SK-N-SH treated with all-trans-retinoic acid at 6 μM for 48 hours (cell line): ENCODE measurements at regions not wholly inside any gene's neighbourhood (a gene's known extent, or its start where the extent isn't known, plus 50 kb on each side); places are given as distances from the start of the nearest gene placed in this dataset.

ENCODE experiments used
- ATAC-seq: fragments of 200-7000 bp; cut with Tn5 transposase; 3 replicates; pipeline ENCODE4 v1.9.1; 2020; ENCODE audit warnings: mild to moderate bottlenecking, moderate library complexity
- ARNTL ChIP-seq: fragments of 450-650 bp; formaldehyde crosslinking; IDR thresholded peaks from 2 replicates; pipeline ENCODE4 v1.5.0; 2020; ENCODE audit warnings: low read depth, mild to moderate bottlenecking, moderate library complexity, borderline replicate concordance
- BACH2 ChIP-seq: fragments of 250-450 bp; sonication (Bioruptor Pico); IDR thresholded peaks from 2 replicates; pipeline ENCODE4 v1.9.0; 2021; ENCODE audit warnings: mild to moderate bottlenecking, borderline replicate concordance
- GLIS3 ChIP-seq: fragments of 250-450 bp; sonication (Bioruptor Pico); IDR thresholded peaks from 2 replicates; pipeline ENCODE4 v1.5.0; 2020; ENCODE audit warnings: mild to moderate bottlenecking, moderate library complexity
- ISL1 ChIP-seq: fragments of 250-450 bp; sonication (Bioruptor Pico); IDR thresholded peaks from 2 replicates; pipeline ENCODE4 v2.1.2; 2022; ENCODE audit warnings: mild to moderate bottlenecking, moderate library complexity
- PATZ1 ChIP-seq: fragments of 250-450 bp; sonication (Bioruptor Pico); IDR thresholded peaks from 2 replicates; pipeline ENCODE4 v1.8.0; 2020; ENCODE audit warnings: mild to moderate bottlenecking, moderate library complexity, borderline replicate concordance
- PPARA ChIP-seq: fragments of 250-450 bp; sonication (Bioruptor Pico); IDR thresholded peaks from 2 replicates; pipeline ENCODE4 v1.5.0; 2020; ENCODE audit warnings: mild to moderate bottlenecking, borderline replicate concordance
- RARB ChIP-seq: fragments of 250-450 bp; sonication (Bioruptor Pico); IDR thresholded peaks from 2 replicates; pipeline ENCODE4 v1.8.0; 2021; ENCODE audit warnings: mild to moderate bottlenecking, moderate library complexity
- SNAI2 ChIP-seq: fragments of 250-450 bp; sonication (Bioruptor Pico); IDR thresholded peaks from 2 replicates; pipeline ENCODE4 v1.5.0; 2020; ENCODE audit warnings: mild to moderate bottlenecking, moderate library complexity
- TCF4 ChIP-seq: fragments of 250-450 bp; sonication (Bioruptor Pico); IDR thresholded peaks from 2 replicates; pipeline ENCODE4 v1.8.0; 2021; ENCODE audit warnings: mild to moderate bottlenecking, moderate library complexity, borderline replicate concordance
- TOX ChIP-seq: fragments of 250-450 bp; sonication (Bioruptor Pico); IDR thresholded peaks from 2 replicates; pipeline ENCODE4 v1.8.0; 2021; ENCODE audit warnings: mild to moderate bottlenecking, moderate library complexity, borderline replicate concordance
- TSHZ2 ChIP-seq: fragments of 250-450 bp; sonication (Bioruptor Pico); IDR thresholded peaks from 2 replicates; pipeline ENCODE4 v1.5.0; 2020; ENCODE audit warnings: mild to moderate bottlenecking, moderate library complexity
- ZC3H10 ChIP-seq: fragments of 250-450 bp; sonication (Bioruptor Pico); IDR thresholded peaks from 2 replicates; pipeline ENCODE4 v1.5.1; 2021; ENCODE audit warnings: mild to moderate bottlenecking, moderate library complexity
- ZFP30 ChIP-seq: fragments of 450-650 bp; formaldehyde crosslinking; IDR thresholded peaks from 2 replicates; pipeline ENCODE4 v1.5.0; 2022; ENCODE audit warnings: mild to moderate bottlenecking, moderate library complexity
- ZNF565 ChIP-seq: fragments of 450-650 bp; formaldehyde crosslinking; conservative IDR thresholded peaks from 2 replicates; pipeline ENCODE4 v1.5.0; 2020; ENCODE audit warnings: low read depth, mild to moderate bottlenecking, moderate library complexity
- ZNF70 ChIP-seq: fragments of 450-650 bp; formaldehyde crosslinking; IDR thresholded peaks from 2 replicates; pipeline ENCODE4 v1.5.0; 2020; ENCODE audit warnings: mild to moderate bottlenecking, moderate library complexity
- ZNF8 ChIP-seq: fragments of 450-650 bp; formaldehyde crosslinking; IDR thresholded peaks from 2 replicates; pipeline ENCODE4 v1.5.0; 2020; ENCODE audit warnings: mild to moderate bottlenecking, moderate library complexity
- TF ChIP-seq, protein P1 (sequence below): fragments of 250-450 bp; sonication (Bioruptor Pico); IDR thresholded peaks from 2 replicates; pipeline ENCODE4 v1.5.1; 2021; ENCODE audit warnings: mild to moderate bottlenecking, moderate library complexity
- TF ChIP-seq, protein P2 (sequence below): fragments of 250-450 bp; sonication (Bioruptor Pico); IDR thresholded peaks from 2 replicates; pipeline ENCODE4 v1.8.0; 2021; ENCODE audit warnings: low read depth, mild to moderate bottlenecking, moderate library complexity, borderline replicate concordance

- TF ChIP-seq ZC3H10 (CRISPR knock-in tag) (no peak), TSHZ2 (no peak), ZNF565 (CRISPR knock-in tag) (no peak), ISL1 (CRISPR knock-in tag) (no peak), RARB (no peak)
- ATAC-seq, result peak; percentile 82
Observed at GRCh38 chr6:53986165-53986720, 125.0 kb upstream of the MLIP start.

- TF ChIP-seq, protein P1, sequence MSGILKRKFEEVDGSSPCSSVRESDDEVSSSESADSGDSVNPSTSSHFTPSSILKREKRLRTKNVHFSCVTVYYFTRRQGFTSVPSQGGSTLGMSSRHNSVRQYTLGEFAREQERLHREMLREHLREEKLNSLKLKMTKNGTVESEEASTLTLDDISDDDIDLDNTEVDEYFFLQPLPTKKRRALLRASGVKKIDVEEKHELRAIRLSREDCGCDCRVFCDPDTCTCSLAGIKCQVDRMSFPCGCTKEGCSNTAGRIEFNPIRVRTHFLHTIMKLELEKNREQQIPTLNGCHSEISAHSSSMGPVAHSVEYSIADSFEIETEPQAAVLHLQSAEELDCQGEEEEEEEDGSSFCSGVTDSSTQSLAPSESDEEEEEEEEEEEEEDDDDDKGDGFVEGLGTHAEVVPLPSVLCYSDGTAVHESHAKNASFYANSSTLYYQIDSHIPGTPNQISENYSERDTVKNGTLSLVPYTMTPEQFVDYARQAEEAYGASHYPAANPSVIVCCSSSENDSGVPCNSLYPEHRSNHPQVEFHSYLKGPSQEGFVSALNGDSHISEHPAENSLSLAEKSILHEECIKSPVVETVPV (CRISPR knock-in tag), result no peak
- TF ChIP-seq GLIS3 (no peak), ARNTL (no peak), BACH2 (CRISPR knock-in tag) (no peak), PPARA (CRISPR knock-in tag) (no peak), TCF4 (CRISPR knock-in tag) (no peak), ISL1 (CRISPR knock-in tag) (no peak), ZNF8 (no peak)
- TF ChIP-seq, protein P2, sequence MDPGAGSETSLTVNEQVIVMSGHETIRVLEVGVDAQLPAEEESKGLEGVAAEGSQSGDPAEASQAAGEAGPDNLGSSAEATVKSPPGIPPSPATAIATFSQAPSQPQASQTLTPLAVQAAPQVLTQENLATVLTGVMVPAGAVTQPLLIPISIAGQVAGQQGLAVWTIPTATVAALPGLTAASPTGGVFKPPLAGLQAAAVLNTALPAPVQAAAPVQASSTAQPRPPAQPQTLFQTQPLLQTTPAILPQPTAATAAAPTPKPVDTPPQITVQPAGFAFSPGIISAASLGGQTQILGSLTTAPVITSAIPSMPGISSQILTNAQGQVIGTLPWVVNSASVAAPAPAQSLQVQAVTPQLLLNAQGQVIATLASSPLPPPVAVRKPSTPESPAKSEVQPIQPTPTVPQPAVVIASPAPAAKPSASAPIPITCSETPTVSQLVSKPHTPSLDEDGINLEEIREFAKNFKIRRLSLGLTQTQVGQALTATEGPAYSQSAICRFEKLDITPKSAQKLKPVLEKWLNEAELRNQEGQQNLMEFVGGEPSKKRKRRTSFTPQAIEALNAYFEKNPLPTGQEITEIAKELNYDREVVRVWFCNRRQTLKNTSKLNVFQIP (CRISPR knock-in tag), result no peak
- ATAC-seq, result peak; percentile 67
Observed at GRCh38 chr6:53986721-53987521, 124.3 kb upstream of the MLIP start.

DNA sequence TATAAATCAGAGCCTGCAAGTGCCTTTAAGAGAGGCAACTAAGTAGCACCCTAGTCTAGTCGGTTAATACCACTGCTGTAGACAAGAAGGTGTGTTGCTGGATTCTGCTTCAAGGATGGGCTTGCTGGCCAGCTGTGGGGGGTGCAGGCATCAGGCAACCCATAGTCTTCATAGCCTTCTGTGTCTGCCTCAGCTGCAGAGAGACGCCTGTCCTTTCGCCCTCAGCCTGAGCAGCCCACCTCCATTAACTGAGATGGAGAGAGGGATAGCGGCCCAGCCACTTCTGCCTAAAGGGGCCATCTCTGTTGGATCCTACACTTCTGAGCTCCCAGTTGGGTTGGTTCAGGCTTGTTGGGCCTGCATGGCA lies 123.7 kb upstream of the MLIP start:
- no peak for ATAC-seq
- TF ChIP-seq ZNF70 (CRISPR knock-in tag) (no peak), ZNF565 (CRISPR knock-in tag) (no peak), ISL1 (CRISPR knock-in tag) (no peak), PPARA (CRISPR knock-in tag) (no peak)

- TF ChIP-seq PPARA (CRISPR knock-in tag) (no peak), ZC3H10 (CRISPR knock-in tag) (no peak), ZNF565 (CRISPR knock-in tag) (no peak), PATZ1 (CRISPR knock-in tag) (no peak), GLIS3 (no peak), TCF4 (CRISPR knock-in tag) (no peak), SNAI2 (no peak), ISL1 (CRISPR knock-in tag) (no peak), TSHZ2 (no peak), RARB (no peak), TOX (CRISPR knock-in tag) (no peak), ZFP30 (CRISPR knock-in tag) (no peak)
- TF ChIP-seq, protein P2 (CRISPR knock-in tag), result no peak
Observed at GRCh38 chr6:53989504-53989903, 121.7 kb upstream of the MLIP start.

More at GRCh38 chr6:53989504-53989903, 121.7 kb upstream of the MLIP start:
- ATAC-seq, result no peak
